Liver (tissue), 8 donors: ENCODE measurements at regions not wholly inside any gene's neighbourhood (a gene's known extent, or its start where the extent isn't known, plus 50 kb on each side); places are given as distances from the start of the nearest gene placed in this dataset.

ENCODE experiments used
- DNase-seq: peaks from one replicate; pipeline ENCODE4 v3.0.0-alpha.2; 2017; ENCODE audit warnings: low spot score
- H3K27ac ChIP-seq, 2 donors: one replicate each; pipeline ENCODE4 v1.7.0; 2013; ENCODE audit warnings: inconsistent platforms in 2 of 2, low read length in 2 of 2, control low read depth in 1 of 2, low read depth in 1 of 2, mild to moderate bottlenecking in 1 of 2
- H3K27me3 ChIP-seq, 4 donors: one replicate each; pipeline versions ENCODE4 v1.6.1 to v1.7.0; 2013; ENCODE audit warnings: low read length in 3 of 4, inconsistent platforms in 1 of 4, mild to moderate bottlenecking in 1 of 4, moderate library complexity in 1 of 4; ENCODE audit not compliant: control insufficient read depth in 4 of 4, insufficient read depth in 4 of 4
- H3K36me3 ChIP-seq, 4 donors: one replicate each; pipeline versions ENCODE4 v1.6.1 to v1.7.0; 2013; ENCODE audit warnings: low read length in 3 of 4, mild to moderate bottlenecking in 3 of 4, low read depth in 1 of 4, moderate library complexity in 1 of 4; ENCODE audit not compliant: control insufficient read depth in 4 of 4, insufficient read depth in 3 of 4
- H3K4me1 ChIP-seq, 4 donors: one replicate each; pipeline versions ENCODE4 v1.6.1 to v1.7.0; 2013; ENCODE audit warnings: low read length in 3 of 4, mild to moderate bottlenecking in 3 of 4, moderate library complexity in 1 of 4; ENCODE audit not compliant: control insufficient read depth in 4 of 4, insufficient read depth in 4 of 4
- H3K4me3 ChIP-seq, 3 donors: one replicate each; pipeline versions ENCODE4 v1.6.1 to v1.7.0; 2013; ENCODE audit warnings: low read length in 3 of 3, control low read depth in 1 of 3, low read depth in 1 of 3, mild to moderate bottlenecking in 1 of 3
- H3K9ac ChIP-seq, 2 donors: one replicate each; pipeline ENCODE4 v1.7.0; 2013; ENCODE audit warnings: low read length in 2 of 2, mild to moderate bottlenecking in 2 of 2, moderate library complexity in 2 of 2, control low read depth in 1 of 2, low read depth in 1 of 2
- H3K9me3 ChIP-seq, 4 donors: one replicate each; pipeline versions ENCODE4 v1.6.1 to v1.7.0; 2013; ENCODE audit warnings: low read length in 3 of 4; ENCODE audit not compliant: control insufficient read depth in 4 of 4
- EGR1 ChIP-seq, 2 donors: IDR thresholded peaks; 2 replicates each; pipeline ENCODE4 v1.6.1; 2016 to 2018; ENCODE audit warnings: antibody characterized with exemption in 2 of 2, low read depth in 2 of 2
- FOXA1 ChIP-seq: IDR thresholded peaks from 2 replicates; pipeline ENCODE4 v1.6.1; 2016; ENCODE audit warnings: antibody characterized with exemption
- FOXA2 ChIP-seq: IDR thresholded peaks from 2 replicates; pipeline ENCODE4 v1.6.1; 2016; ENCODE audit warnings: antibody characterized with exemption
- GABPA ChIP-seq, 2 donors: IDR thresholded peaks in 1 of 2; conservative IDR thresholded peaks in 1 of 2; 2 replicates each; pipeline ENCODE4 v1.6.1; 2016; ENCODE audit warnings: antibody characterized with exemption in 2 of 2, mild to moderate bottlenecking in 1 of 2, moderate library complexity in 1 of 2
- HNF4A ChIP-seq, 2 donors: conservative IDR thresholded peaks; 2 replicates each; pipeline ENCODE4 v1.6.1; 2016; ENCODE audit warnings: antibody characterized with exemption in 2 of 2, mild to moderate bottlenecking in 2 of 2
- HNF4G ChIP-seq: IDR thresholded peaks from 2 replicates; pipeline ENCODE4 v1.6.1; 2016; ENCODE audit warnings: antibody characterized with exemption
- JUND ChIP-seq, 2 donors: IDR thresholded peaks; 2 replicates each; pipeline ENCODE4 v1.6.1; 2016; ENCODE audit warnings: antibody characterized with exemption in 2 of 2
- NR2F2 ChIP-seq: IDR thresholded peaks from 2 replicates; pipeline ENCODE4 v1.6.1; 2016; ENCODE audit warnings: antibody characterized with exemption
- RAD21 ChIP-seq, 2 donors: IDR thresholded peaks; 2 replicates each; pipeline ENCODE4 v1.6.1; 2016; ENCODE audit warnings: antibody characterized with exemption in 2 of 2, mild to moderate bottlenecking in 2 of 2
- RXRA ChIP-seq, 2 donors: IDR thresholded peaks; 2 replicates each; pipeline ENCODE4 v1.6.1; 2017 to 2018; ENCODE audit warnings: antibody characterized with exemption in 2 of 2, mild to moderate bottlenecking in 1 of 2
- SP1 ChIP-seq: IDR thresholded peaks from 2 replicates; pipeline ENCODE4 v1.6.1; 2018; ENCODE audit warnings: antibody characterized with exemption, mild to moderate bottlenecking
- TAF1 ChIP-seq: conservative IDR thresholded peaks from 2 replicates; pipeline ENCODE4 v1.6.1; 2016; ENCODE audit warnings: antibody characterized with exemption, mild to moderate bottlenecking
- YY1 ChIP-seq: IDR thresholded peaks from 2 replicates; pipeline ENCODE4 v1.6.1; 2016; ENCODE audit warnings: antibody characterized with exemption, mild to moderate bottlenecking
- WGBS: extraction: QIAGEN DNeasy Blood & Tissue Kit; methylation state at CpG from one replicate; pipeline ENCODE4 v1.1.7; 2013; 5-methylcytosine and 5-hydroxymethylcytosine counted together
- TF ChIP-seq, protein P1 (sequence below): IDR thresholded peaks from 2 replicates; pipeline ENCODE4 v1.6.1; 2016; ENCODE audit warnings: antibody characterized with exemption, mild to moderate bottlenecking
- TF ChIP-seq, protein P2 (sequence below): fragments of 150-350 bp; IDR thresholded peaks from 2 replicates; pipeline ENCODE4 v1.5.1; 2017; ENCODE audit warnings: improper control_type of control experiment, low read depth, low read length; ENCODE audit not compliant: missing input control
- TF ChIP-seq, protein P3 (sequence below): IDR thresholded peaks from 2 replicates; pipeline ENCODE4 v1.6.1; 2016; ENCODE audit warnings: antibody characterized with exemption
- TF ChIP-seq, protein P4 (sequence below): IDR thresholded peaks from 2 replicates; pipeline ENCODE4 v1.6.1; 2016; ENCODE audit warnings: antibody characterized with exemption
- TF ChIP-seq, protein P5 (sequence below): IDR thresholded peaks from 2 replicates; pipeline ENCODE4 v1.6.1; 2016; ENCODE audit warnings: antibody characterized with exemption
- donor health status: healthy.
- donor health status: healthy.
- donor health status: healthy.
- donor health status: healthy.
- donor health status: healthy.

DNA sequence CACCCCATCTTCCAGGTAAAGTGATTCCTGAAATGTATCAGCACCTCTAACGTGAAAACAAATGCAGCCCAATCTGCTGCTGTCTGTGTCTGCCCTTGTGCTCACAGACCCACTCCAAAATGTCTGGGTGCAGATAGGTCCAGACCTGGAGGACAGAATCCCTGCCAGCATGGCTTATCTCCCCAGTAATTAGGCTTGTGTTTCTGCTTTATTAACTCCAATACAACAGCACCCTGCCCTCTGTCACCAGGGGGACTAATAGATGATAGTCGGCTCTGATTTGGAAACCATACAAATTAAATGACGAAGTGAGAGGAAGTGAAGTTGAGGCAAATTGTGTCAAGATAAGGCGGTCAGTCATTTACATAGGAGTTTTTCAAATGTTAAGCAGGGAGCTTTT, 608.3 kb upstream of the SALL1 start (continued):
- TF ChIP-seq, protein P1, sequence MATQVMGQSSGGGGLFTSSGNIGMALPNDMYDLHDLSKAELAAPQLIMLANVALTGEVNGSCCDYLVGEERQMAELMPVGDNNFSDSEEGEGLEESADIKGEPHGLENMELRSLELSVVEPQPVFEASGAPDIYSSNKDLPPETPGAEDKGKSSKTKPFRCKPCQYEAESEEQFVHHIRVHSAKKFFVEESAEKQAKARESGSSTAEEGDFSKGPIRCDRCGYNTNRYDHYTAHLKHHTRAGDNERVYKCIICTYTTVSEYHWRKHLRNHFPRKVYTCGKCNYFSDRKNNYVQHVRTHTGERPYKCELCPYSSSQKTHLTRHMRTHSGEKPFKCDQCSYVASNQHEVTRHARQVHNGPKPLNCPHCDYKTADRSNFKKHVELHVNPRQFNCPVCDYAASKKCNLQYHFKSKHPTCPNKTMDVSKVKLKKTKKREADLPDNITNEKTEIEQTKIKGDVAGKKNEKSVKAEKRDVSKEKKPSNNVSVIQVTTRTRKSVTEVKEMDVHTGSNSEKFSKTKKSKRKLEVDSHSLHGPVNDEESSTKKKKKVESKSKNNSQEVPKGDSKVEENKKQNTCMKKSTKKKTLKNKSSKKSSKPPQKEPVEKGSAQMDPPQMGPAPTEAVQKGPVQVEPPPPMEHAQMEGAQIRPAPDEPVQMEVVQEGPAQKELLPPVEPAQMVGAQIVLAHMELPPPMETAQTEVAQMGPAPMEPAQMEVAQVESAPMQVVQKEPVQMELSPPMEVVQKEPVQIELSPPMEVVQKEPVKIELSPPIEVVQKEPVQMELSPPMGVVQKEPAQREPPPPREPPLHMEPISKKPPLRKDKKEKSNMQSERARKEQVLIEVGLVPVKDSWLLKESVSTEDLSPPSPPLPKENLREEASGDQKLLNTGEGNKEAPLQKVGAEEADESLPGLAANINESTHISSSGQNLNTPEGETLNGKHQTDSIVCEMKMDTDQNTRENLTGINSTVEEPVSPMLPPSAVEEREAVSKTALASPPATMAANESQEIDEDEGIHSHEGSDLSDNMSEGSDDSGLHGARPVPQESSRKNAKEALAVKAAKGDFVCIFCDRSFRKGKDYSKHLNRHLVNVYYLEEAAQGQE, result no peak
- TF ChIP-seq EGR1 (IDR thresholded peaks at IDR 0.05; ENCODE audit: low read depth in 2 of 2), result no peak
- TF ChIP-seq HNF4A (conservative IDR thresholded peaks at IDR 0.05), result no peak
- no peak for TF ChIP-seq HNF4G
- TF ChIP-seq RAD21 (IDR thresholded peaks at IDR 0.05), result no peak
- no peak for TF ChIP-seq FOXA2
- no peak for TF ChIP-seq NR2F2

DNA sequence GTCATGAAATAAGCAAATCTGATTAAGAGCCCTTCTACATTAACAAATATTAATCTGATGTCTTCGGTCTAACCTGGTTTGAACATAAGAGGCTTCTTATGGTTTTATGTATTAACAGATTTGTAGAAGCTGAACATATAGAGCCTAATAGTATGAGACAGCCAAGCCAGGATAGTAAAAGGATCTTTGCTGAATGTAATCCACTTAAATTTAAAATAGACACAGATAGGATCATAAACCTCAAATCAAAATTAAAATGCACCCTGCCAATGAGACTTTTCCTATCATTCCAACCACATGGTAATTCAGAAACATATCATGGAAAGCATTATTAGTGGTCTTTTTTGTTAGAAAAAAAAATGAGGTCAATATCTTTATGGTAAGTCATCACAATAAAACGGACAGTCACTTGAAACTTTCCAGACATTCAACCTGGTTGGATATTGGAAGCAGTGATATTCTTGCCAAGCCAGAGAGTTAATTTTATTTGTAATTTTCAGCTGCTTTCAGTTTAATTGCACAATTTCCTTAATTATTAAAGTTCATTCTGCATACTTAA, 606.9 kb upstream of the SALL1 start:
- no peak for DNase-seq
- 87% methylated on average over 2 of the region's 2 CpGs for WGBS
- Histone ChIP-seq H3K27me3 (no peaks in the 10 kb centered on the region), H3K36me3 (no peaks in the 10 kb centered on the region), H3K27ac (no peak overlapping the region), H3K9me3 (no peaks in the 10 kb centered on the region), H3K9ac (no peak overlapping the region), H3K4me1 (peaks cover 0 to 11% (median 5%) of the 10 kb centered on the region in 4 donors), H3K4me3 (no peak overlapping the region)
- TF ChIP-seq HNF4G, result no peak
- TF ChIP-seq JUND (IDR thresholded peaks at IDR 0.05), result no peak
- no peak for TF ChIP-seq NR2F2
- TF ChIP-seq, protein P2, sequence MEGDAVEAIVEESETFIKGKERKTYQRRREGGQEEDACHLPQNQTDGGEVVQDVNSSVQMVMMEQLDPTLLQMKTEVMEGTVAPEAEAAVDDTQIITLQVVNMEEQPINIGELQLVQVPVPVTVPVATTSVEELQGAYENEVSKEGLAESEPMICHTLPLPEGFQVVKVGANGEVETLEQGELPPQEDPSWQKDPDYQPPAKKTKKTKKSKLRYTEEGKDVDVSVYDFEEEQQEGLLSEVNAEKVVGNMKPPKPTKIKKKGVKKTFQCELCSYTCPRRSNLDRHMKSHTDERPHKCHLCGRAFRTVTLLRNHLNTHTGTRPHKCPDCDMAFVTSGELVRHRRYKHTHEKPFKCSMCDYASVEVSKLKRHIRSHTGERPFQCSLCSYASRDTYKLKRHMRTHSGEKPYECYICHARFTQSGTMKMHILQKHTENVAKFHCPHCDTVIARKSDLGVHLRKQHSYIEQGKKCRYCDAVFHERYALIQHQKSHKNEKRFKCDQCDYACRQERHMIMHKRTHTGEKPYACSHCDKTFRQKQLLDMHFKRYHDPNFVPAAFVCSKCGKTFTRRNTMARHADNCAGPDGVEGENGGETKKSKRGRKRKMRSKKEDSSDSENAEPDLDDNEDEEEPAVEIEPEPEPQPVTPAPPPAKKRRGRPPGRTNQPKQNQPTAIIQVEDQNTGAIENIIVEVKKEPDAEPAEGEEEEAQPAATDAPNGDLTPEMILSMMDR, result no peak
- TF ChIP-seq RXRA (IDR thresholded peaks at IDR 0.05), result no peak
- no peak for TF ChIP-seq FOXA1
- no peak for TF ChIP-seq EGR1 (IDR thresholded peaks at IDR 0.05; ENCODE audit: low read depth in 2 of 2)
- no peak for TF ChIP-seq FOXA2
- TF ChIP-seq RAD21 (IDR thresholded peaks at IDR 0.05), result no peak
- no peak for TF ChIP-seq TAF1
- TF ChIP-seq, protein P3, sequence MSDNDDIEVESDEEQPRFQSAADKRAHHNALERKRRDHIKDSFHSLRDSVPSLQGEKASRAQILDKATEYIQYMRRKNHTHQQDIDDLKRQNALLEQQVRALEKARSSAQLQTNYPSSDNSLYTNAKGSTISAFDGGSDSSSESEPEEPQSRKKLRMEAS, result no peak
- TF ChIP-seq YY1, result no peak
- TF ChIP-seq, protein P1, result no peak
- TF ChIP-seq, protein P4, sequence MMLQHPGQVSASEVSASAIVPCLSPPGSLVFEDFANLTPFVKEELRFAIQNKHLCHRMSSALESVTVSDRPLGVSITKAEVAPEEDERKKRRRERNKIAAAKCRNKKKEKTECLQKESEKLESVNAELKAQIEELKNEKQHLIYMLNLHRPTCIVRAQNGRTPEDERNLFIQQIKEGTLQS, result no peak
- TF ChIP-seq, protein P5, sequence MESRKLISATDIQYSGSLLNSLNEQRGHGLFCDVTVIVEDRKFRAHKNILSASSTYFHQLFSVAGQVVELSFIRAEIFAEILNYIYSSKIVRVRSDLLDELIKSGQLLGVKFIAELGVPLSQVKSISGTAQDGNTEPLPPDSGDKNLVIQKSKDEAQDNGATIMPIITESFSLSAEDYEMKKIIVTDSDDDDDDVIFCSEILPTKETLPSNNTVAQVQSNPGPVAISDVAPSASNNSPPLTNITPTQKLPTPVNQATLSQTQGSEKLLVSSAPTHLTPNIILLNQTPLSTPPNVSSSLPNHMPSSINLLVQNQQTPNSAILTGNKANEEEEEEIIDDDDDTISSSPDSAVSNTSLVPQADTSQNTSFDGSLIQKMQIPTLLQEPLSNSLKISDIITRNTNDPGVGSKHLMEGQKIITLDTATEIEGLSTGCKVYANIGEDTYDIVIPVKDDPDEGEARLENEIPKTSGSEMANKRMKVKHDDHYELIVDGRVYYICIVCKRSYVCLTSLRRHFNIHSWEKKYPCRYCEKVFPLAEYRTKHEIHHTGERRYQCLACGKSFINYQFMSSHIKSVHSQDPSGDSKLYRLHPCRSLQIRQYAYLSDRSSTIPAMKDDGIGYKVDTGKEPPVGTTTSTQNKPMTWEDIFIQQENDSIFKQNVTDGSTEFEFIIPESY, result no peak
- TF ChIP-seq SP1, result no peak
- TF ChIP-seq GABPA (IDR thresholded peaks at IDR 0.05 in 1 of 2, conservative IDR thresholded peaks at IDR 0.05 in 1 of 2), result no peak
- TF ChIP-seq HNF4A (conservative IDR thresholded peaks at IDR 0.05), result no peak
